IMR-90 (cell line): ENCODE measurements at regions not wholly inside any gene's neighbourhood (a gene's known extent, or its start where the extent isn't known, plus 50 kb on each side); places are given as distances from the start of the nearest gene placed in this dataset.

Experiments used
- ATAC-seq: fragments of 200-7000 bp; cut with Tn5 transposase; 2 replicates; pipeline ENCODE4 v1.9.1; 2020; ENCODE audit warnings: low read depth, mild to moderate bottlenecking, moderate library complexity
- BruUV-seq: library from RNA; stranded (reverse); fragments of 400-500 nt; replicated peaks from 2 replicates; lab custom pipeline; 2021; lab: Mats Ljungman, UMichigan
- CTCF ChIA-PET: fragments of 300-600 bp; formaldehyde crosslinking; extraction: SDS; loops from one replicate; lab custom pipeline; 2021; ENCODE audit warnings: antibody characterized with exemption; lab: Yijun Ruan, JAX
- POLR2A ChIA-PET: fragments of 300-600 bp; sonication (Branson Sonifier 250); formaldehyde crosslinking; loops from one replicate; lab custom pipeline; 2022; ENCODE audit warnings: antibody characterized with exemption; ENCODE audit not compliant: unreplicated experiment; lab: Charles Lee
- DNase-seq: peaks from one replicate; pipeline ENCODE4 v3.0.0; 2013
- H2AFZ ChIP-seq: replicated peaks from 2 replicates; pipeline ENCODE3; 2013; ENCODE audit warnings: low read length, mild to moderate bottlenecking; ENCODE audit not compliant: poor library complexity
- H2AK5ac ChIP-seq: 2 replicates; pipeline ENCODE4 v1.6.1; 2013; ENCODE audit warnings: low read depth, low read length, inconsistent platforms
- H2AK9ac ChIP-seq: replicated peaks from 2 replicates; pipeline ENCODE3; 2013; ENCODE audit warnings: mild to moderate bottlenecking, low read depth, low read length, moderate library complexity; ENCODE audit not compliant: poor library complexity
- H2BK120ac ChIP-seq: 2 replicates; pipeline ENCODE4 v1.6.1; 2013; ENCODE audit warnings: low read depth, low read length, inconsistent platforms
- H2BK15ac ChIP-seq: 3 replicates; pipeline ENCODE4 v1.6.1; 2013; ENCODE audit warnings: low read depth, low read length, inconsistent platforms
- H2BK20ac ChIP-seq: 2 replicates; pipeline ENCODE4 v1.6.1; 2013; ENCODE audit warnings: low read depth, mild to moderate bottlenecking, inconsistent platforms, low read length, moderate library complexity
- H2BK5ac ChIP-seq: 2 replicates; pipeline ENCODE4 v1.6.1; 2013; ENCODE audit warnings: mild to moderate bottlenecking, low read depth, low read length, inconsistent platforms; ENCODE audit not compliant: poor library complexity, severe bottlenecking
- H3K14ac ChIP-seq: replicated peaks from 2 replicates; pipeline ENCODE4 v1.6.1; 2013; ENCODE audit warnings: low read depth, low read length, inconsistent platforms
- H3K18ac ChIP-seq: 2 replicates; pipeline ENCODE4 v1.6.1; 2013; ENCODE audit warnings: low read depth, low read length, control low read depth
- H3K23ac ChIP-seq: 2 replicates; pipeline ENCODE4 v1.6.1; 2013; ENCODE audit warnings: low read depth, low read length, inconsistent platforms
- H3K27ac ChIP-seq: 2 replicates; pipeline ENCODE4 v1.5.1; 2013; ENCODE audit warnings: mild to moderate bottlenecking, control low read depth, low read length; ENCODE audit not compliant: insufficient read depth
- H3K27me3 ChIP-seq: 2 replicates; pipeline ENCODE4 v1.6.1; 2013; ENCODE audit warnings: low read length; ENCODE audit not compliant: control insufficient read depth, insufficient read depth
- H3K36me3 ChIP-seq: 2 replicates; pipeline ENCODE4 v1.6.1; 2013; ENCODE audit warnings: low read length, mixed read lengths; ENCODE audit not compliant: control insufficient read depth, insufficient read depth
- H3K4ac ChIP-seq: 2 replicates; pipeline ENCODE4 v1.6.1; 2013; ENCODE audit warnings: low read depth, low read length, inconsistent platforms
- H3K4me1 ChIP-seq: 2 replicates; pipeline ENCODE4 v1.6.1; 2013; ENCODE audit warnings: low read length, mixed read lengths; ENCODE audit not compliant: control insufficient read depth, insufficient read depth
- H3K4me2 ChIP-seq: 2 replicates; pipeline ENCODE4 v1.6.1; 2013; ENCODE audit warnings: low read depth, mild to moderate bottlenecking, control low read depth, low read length, moderate library complexity
- H3K4me3 ChIP-seq: 2 replicates; pipeline ENCODE4 v1.5.1; 2013; ENCODE audit warnings: low read depth, mild to moderate bottlenecking, control low read depth, low read length, moderate library complexity; ENCODE audit not compliant: insufficient read depth
- H3K56ac ChIP-seq: 2 replicates; pipeline ENCODE4 v1.6.1; 2013; ENCODE audit warnings: low read length, inconsistent platforms; ENCODE audit not compliant: insufficient read depth; ENCODE audit errors: extremely low read depth
- H3K79me1 ChIP-seq, 2 experiments: 2 replicates each; pipeline ENCODE4 v1.6.1; 2013; ENCODE audit warnings: low read length in 2 of 2, inconsistent platforms in 1 of 2, low read depth in 1 of 2
- H3K9ac ChIP-seq: 2 replicates; pipeline ENCODE4 v1.6.1; 2013; ENCODE audit warnings: low read depth, low read length, control low read depth
- H3K9me1 ChIP-seq: 2 replicates; pipeline ENCODE4 v1.6.1; 2013; ENCODE audit warnings: low read length, inconsistent platforms; ENCODE audit not compliant: insufficient read depth
- H3K9me3 ChIP-seq: 2 replicates; pipeline ENCODE4 v1.6.1; 2013; ENCODE audit warnings: low read length; ENCODE audit not compliant: control insufficient read depth, insufficient read depth
- H4K20me1 ChIP-seq: 2 replicates; pipeline ENCODE4 v1.6.1; 2013; ENCODE audit warnings: low read length, inconsistent platforms; ENCODE audit not compliant: insufficient read depth
- H4K5ac ChIP-seq: 2 replicates; pipeline ENCODE4 v1.6.1; 2013; ENCODE audit warnings: mild to moderate bottlenecking, low read depth, low read length, control low read depth
- H4K8ac ChIP-seq, 2 experiments: 2 replicates each; pipeline ENCODE4 v1.6.1; 2013; ENCODE audit warnings: low read depth in 2 of 2, low read length in 2 of 2, control low read depth in 1 of 2, inconsistent platforms in 1 of 2
- H4K91ac ChIP-seq: 2 replicates; pipeline ENCODE4 v1.6.1; 2013; ENCODE audit warnings: low read depth, low read length, inconsistent platforms; ENCODE audit not compliant: insufficient read depth
- BHLHE40 ChIP-seq: fragments of 150-350 bp; IDR thresholded peaks from 2 replicates; pipeline ENCODE4 v1.6.1; 2016; ENCODE audit warnings: mild to moderate bottlenecking, low read depth, low read length
- CEBPB ChIP-seq: IDR thresholded peaks from 2 replicates; pipeline ENCODE4 v1.6.1; 2012; ENCODE audit warnings: low read depth, low read length, improper control_type of control experiment
- CHD1 ChIP-seq: IDR thresholded peaks from 2 replicates; pipeline ENCODE4 v1.6.1; 2012; ENCODE audit warnings: low read depth, low read length, improper control_type of control experiment
- CTCF ChIP-seq: conservative IDR thresholded peaks from 2 replicates; pipeline ENCODE4 v1.5.1; 2012; ENCODE audit warnings: mild to moderate bottlenecking, low read depth, low read length, improper control_type of control experiment
- ELK1 ChIP-seq: fragments of 150-350 bp; IDR thresholded peaks from 2 replicates; pipeline ENCODE4 v1.6.1; 2016; ENCODE audit warnings: low read depth, mild to moderate bottlenecking, low read length, moderate library complexity, borderline replicate concordance
- FOS ChIP-seq: fragments of 150-350 bp; IDR thresholded peaks from 2 replicates; pipeline ENCODE4 v1.6.1; 2016; ENCODE audit warnings: low read depth, low read length
- MAFK ChIP-seq: IDR thresholded peaks from 2 replicates; pipeline ENCODE4 v1.6.1; 2012; ENCODE audit warnings: low read depth, low read length, improper control_type of control experiment
- MAZ ChIP-seq: IDR thresholded peaks from 2 replicates; pipeline ENCODE4 v1.6.1; 2012; ENCODE audit warnings: low read depth, mild to moderate bottlenecking, low read length, improper control_type of control experiment, moderate library complexity, borderline replicate concordance
- MXI1 ChIP-seq: IDR thresholded peaks from 2 replicates; pipeline ENCODE4 v1.6.1; 2012; ENCODE audit warnings: low read depth, mild to moderate bottlenecking, low read length, moderate library complexity, borderline replicate concordance
- NFE2L2 ChIP-seq: fragments of 150-350 bp; IDR thresholded peaks from 2 replicates; pipeline ENCODE4 v1.6.1; 2016; ENCODE audit warnings: low read depth, mild to moderate bottlenecking, low read length
- POLR2A ChIP-seq: IDR thresholded peaks from 2 replicates; pipeline ENCODE4 v1.6.1; 2012; ENCODE audit warnings: mild to moderate bottlenecking, low read depth, low read length
- RAD21 ChIP-seq: IDR thresholded peaks from 2 replicates; pipeline ENCODE4 v1.6.1; 2012; ENCODE audit warnings: low read length, improper control_type of control experiment
- RCOR1 ChIP-seq: IDR thresholded peaks from 2 replicates; pipeline ENCODE4 v1.6.1; 2012; ENCODE audit warnings: mild to moderate bottlenecking, low read length, improper control_type of control experiment; ENCODE audit not compliant: insufficient replicate concordance
- RFX5 ChIP-seq: IDR thresholded peaks from 2 replicates; pipeline ENCODE4 v1.8.0; 2012; ENCODE audit warnings: low read depth, mild to moderate bottlenecking, low read length, moderate library complexity
- SMC3 ChIP-seq: fragments of 150-350 bp; IDR thresholded peaks from 2 replicates; pipeline ENCODE4 v1.6.1; 2016; ENCODE audit warnings: low read depth, mild to moderate bottlenecking, antibody characterized with exemption, low read length, moderate library complexity
- USF2 ChIP-seq: fragments of 150-350 bp; IDR thresholded peaks from 2 replicates; pipeline ENCODE4 v1.6.1; 2017; ENCODE audit warnings: mild to moderate bottlenecking, antibody characterized with exemption, low read length, low read depth
- dilution Hi-C: fragments of 300-500 bp; cut with HindIII; formaldehyde crosslinking; loops from one replicate; pipeline ENCODE4 v1.14.3; 2018; ENCODE audit warnings: low sequenced_read_pairs; ENCODE audit not compliant: unreplicated experiment
- in situ Hi-C: fragments of 300-500 bp; cut with MboI; formaldehyde crosslinking; loops from 3 replicates; pipeline ENCODE4 v1.14.3; 2019; ENCODE audit warnings: low sequenced_read_pairs, inconsistent platforms, mixed read lengths
- intact Hi-C: fragments of 100-400 bp; cut with micrococcal nuclease; formaldehyde crosslinking; loops from 2 replicates; pipeline ENCODE4 v1.10.0; 2022

GRCh38 chr20:39137299-39137698 lies 175.2 kb downstream of the DHX35 start:
- H2AFZ ChIP-seq = no peak overlapping the region
- CTCF ChIA-PET = no interaction called here
- no peaks in the 10 kb centered on the region for H3K4me1 ChIP-seq
- H4K91ac ChIP-seq = no peak overlapping the region
- intact Hi-C loops (no loop called here), dilution Hi-C loops (no loop called here), in situ Hi-C loops (no loop called here)
- no peaks in the 10 kb centered on the region for H3K27me3 ChIP-seq
- H3K9me1 ChIP-seq = no peaks in the 10 kb centered on the region
- H3K79me1 ChIP-seq = no peaks in the 10 kb centered on the region
- no peak for DNase-seq
- no peak overlapping the region for H2BK15ac ChIP-seq
- no peak overlapping the region for H3K14ac ChIP-seq
- H3K9ac ChIP-seq = no peak overlapping the region
- no peaks in the 10 kb centered on the region for H3K36me3 ChIP-seq
- H4K8ac ChIP-seq = no peak overlapping the region
- H3K4ac ChIP-seq = no peak overlapping the region
- H2BK5ac ChIP-seq = no peak overlapping the region
- ATAC-seq = no peak
- H2BK20ac ChIP-seq = no peak overlapping the region
- H3K4me3 ChIP-seq = no peak overlapping the region
- H4K20me1 ChIP-seq = no peaks in the 10 kb centered on the region
- H3K56ac ChIP-seq = no peak overlapping the region
- H3K27ac ChIP-seq = no peak overlapping the region
- no peak overlapping the region for H2AK5ac ChIP-seq
- TF ChIP-seq CTCF (no peak), RCOR1 (no peak), BHLHE40 (no peak), CHD1 (no peak), CEBPB (no peak), USF2 (no peak), MAFK (no peak), POLR2A (no peak), MAZ (no peak), FOS (no peak), ELK1 (no peak), SMC3 (no peak), NFE2L2 (no peak), RAD21 (no peak), MXI1 (no peak), RFX5 (no peak)
- no peak overlapping the region for H2AK9ac ChIP-seq
- POLR2A ChIA-PET = no interaction called here
- H3K9me3 ChIP-seq = no peaks in the 10 kb centered on the region
- no peak overlapping the region for H3K23ac ChIP-seq
- H4K5ac ChIP-seq = no peak overlapping the region
- no TSS peak for BruUV-seq
- H3K18ac ChIP-seq = no peak overlapping the region
- no peak overlapping the region for H2BK120ac ChIP-seq
- H3K4me2 ChIP-seq = no peak overlapping the region
